D721Med (cell line): ENCODE measurements at regions not wholly inside any gene's neighbourhood (a gene's known extent, or its start where the extent isn't known, plus 50 kb on each side); places are given as distances from the start of the nearest gene placed in this dataset.
"Not testable (repeated sequence)": the region's sequence is repeated elsewhere in the genome, so short reads cannot be mapped to it uniquely, and the experiment has no call there.

Source experiments
- DNase-seq: peaks from one replicate; pipeline ENCODE4 v3.0.0; 2011; ENCODE audit warnings: low spot score; ENCODE audit not compliant: insufficient read length
- FAIRE-seq: peaks from 2 replicates; lab custom pipeline; 2011; peaks lifted over from hg19 to GRCh38; lab: Jason Lieb, UNC
- TF ChIP-seq, protein P1 (sequence below): IDR thresholded peaks from 2 replicates; pipeline ENCODE4 v1.5.1; 2012; ENCODE audit warnings: mild to moderate bottlenecking, control low read depth; ENCODE audit not compliant: insufficient read depth; ENCODE audit errors: missing control alignments

- TF ChIP-seq, protein P1, sequence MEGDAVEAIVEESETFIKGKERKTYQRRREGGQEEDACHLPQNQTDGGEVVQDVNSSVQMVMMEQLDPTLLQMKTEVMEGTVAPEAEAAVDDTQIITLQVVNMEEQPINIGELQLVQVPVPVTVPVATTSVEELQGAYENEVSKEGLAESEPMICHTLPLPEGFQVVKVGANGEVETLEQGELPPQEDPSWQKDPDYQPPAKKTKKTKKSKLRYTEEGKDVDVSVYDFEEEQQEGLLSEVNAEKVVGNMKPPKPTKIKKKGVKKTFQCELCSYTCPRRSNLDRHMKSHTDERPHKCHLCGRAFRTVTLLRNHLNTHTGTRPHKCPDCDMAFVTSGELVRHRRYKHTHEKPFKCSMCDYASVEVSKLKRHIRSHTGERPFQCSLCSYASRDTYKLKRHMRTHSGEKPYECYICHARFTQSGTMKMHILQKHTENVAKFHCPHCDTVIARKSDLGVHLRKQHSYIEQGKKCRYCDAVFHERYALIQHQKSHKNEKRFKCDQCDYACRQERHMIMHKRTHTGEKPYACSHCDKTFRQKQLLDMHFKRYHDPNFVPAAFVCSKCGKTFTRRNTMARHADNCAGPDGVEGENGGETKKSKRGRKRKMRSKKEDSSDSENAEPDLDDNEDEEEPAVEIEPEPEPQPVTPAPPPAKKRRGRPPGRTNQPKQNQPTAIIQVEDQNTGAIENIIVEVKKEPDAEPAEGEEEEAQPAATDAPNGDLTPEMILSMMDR, result no peak
- DNase-seq, result no peak
- no peak for FAIRE-seq
Measured at GRCh38 chr1:79726321-79726720, 719.8 kb upstream of the ADGRL4 start.

DNA sequence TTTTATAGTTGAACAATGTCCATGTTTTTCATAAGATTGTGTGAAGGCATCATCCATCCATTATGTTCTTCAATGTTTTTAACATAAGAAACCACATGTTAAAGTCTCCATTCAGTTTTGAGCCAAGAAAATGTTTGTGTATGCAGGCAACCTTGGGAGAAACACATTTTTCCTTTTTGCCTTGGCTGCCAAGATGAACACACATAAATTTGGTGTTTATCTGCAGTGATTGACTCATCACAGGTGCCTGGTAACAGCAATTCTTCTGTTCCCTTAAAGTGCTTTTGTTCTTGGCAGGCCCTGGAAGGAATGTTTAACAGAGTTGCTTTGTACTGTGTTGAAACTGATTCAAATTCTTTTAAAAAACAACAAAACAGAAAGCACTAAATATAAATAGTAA, 709.9 kb upstream of the ADGRL4 start:
- DNase-seq (no peak), FAIRE-seq (no peak)
- TF ChIP-seq, protein P1, result no peak

DNA sequence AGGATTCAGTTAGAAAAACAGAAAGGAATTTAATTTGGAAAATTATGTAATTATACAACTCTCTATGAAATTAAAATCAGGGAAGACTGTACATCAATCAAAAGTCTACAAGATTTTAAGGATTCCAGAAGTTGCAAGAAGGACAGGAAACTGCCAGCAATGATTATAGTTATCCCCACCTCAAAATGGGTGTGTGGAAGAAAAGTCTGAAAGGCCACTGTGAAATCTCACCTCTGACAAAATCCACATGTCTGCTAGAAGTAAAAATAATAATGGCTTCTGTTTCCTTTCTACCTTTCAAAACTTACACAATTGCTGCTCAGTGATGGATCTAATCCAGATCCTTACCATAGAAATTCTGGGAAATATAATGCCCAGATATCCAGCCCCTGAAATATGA, 708.1 kb upstream of the ADGRL4 start:
- FAIRE-seq (no peak), DNase-seq (no peak)
- TF ChIP-seq, protein P1, result no peak

- TF ChIP-seq, protein P1, result no peak
- no peak for FAIRE-seq
- DNase-seq, result no peak
Measured at GRCh38 chr1:79711001-79711431, 704.5 kb upstream of the ADGRL4 start.

- FAIRE-seq (no peak), DNase-seq (no peak)
- TF ChIP-seq, protein P1, result no peak
Measured at GRCh38 chr1:79708646-79709265, 702.2 kb upstream of the ADGRL4 start.

- FAIRE-seq, result no peak
- no peak for DNase-seq
- TF ChIP-seq, protein P1, result no peak
Measured at GRCh38 chr1:79705218-79705617, 698.7 kb upstream of the ADGRL4 start.

DNA sequence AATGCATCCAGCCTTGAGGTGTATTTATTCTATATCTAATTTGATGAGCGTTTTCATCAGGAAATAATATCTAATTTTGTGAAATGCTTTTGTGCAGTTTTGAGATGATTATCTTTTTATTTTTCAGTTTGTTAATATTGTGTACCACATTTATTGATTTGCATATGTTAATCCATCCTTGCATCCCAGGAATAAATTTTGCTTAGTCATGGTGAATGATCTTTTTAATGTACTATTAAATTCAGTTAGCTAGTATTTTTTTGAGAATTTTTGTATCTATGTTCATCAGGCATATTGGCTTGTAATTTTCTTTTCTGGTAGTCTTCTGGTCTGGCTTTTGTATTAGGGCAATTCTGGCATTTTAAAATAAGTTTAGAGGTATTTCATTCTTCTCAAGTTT, 697.5 kb upstream of the ADGRL4 start:
- DNase-seq, result no peak
- no peak for FAIRE-seq
- TF ChIP-seq, protein P1, result no peak

DNA sequence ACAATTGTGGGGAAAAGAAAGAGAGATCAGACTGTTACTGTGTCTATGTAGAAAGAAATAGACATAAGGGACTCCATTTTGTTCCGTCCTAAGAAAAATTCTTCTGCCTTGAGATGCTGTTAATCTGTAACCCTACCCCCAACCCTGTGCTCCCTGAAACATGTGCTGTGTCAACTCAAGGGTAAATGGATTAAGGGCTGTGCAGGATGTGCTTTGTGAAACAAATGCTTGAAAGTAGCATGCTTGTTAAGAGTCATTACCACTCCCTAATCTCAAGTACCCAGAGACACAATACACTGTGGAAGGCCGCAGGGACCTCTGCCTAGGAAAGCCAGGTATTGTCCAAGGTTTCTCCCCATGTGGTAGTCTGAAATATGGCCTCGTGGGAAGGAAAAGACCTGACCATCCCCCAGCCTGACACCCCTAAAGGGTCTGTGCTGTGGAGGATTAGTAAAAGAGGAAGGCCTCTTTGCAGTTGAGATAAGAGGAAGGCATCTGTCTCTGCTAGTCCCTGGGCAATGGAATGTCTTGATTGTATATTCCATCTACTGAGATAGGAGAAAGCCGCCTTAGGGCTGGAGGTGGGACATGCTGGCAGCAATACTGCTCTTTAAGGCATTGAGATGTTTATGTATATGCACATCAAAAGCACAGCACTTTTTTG, 695.9 kb upstream of the ADGRL4 start:
- FAIRE-seq, DNase-seq: not testable (repeated sequence)
